ENCODE measurements at regions not wholly inside any gene's neighbourhood (a gene's known extent, or its start where the extent isn't known, plus 50 kb on each side); places are given as distances from the start of the nearest gene placed in this dataset.

DNA sequence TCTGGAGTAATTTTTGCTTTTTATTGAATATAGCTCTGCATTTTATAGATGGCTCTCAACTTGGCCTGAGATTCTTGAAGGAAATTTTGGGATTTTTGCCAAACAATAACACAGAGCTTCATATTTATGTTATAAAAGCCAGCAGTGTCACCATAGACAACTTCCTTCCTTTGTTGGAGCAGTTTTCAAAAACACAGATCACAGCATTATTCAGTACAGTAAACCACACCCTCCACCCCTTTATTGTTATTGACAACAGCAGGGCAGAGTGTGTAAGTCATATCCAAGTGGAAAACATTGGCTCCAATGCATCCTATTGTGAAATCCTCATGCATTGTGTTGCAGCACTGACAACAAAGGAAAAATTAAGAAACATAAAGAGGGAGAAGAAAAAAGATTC is 62.6 kb upstream of the PRSS23 start:
- Mint-ChIP-seq H3K36me3 (ENCODE audit: low read depth) (peaks cover 3% of the 10 kb centered on the region; the same call in 1 of the 3 replicates), H3K4me3 (no peak overlapping the region), H3K9me3 (peaks cover 5% of the 10 kb centered on the region; the same call in 2 of the 3 replicates), H3K27me3 (ENCODE audit: insufficient read depth, low read depth, poor library complexity) (no peaks in the 10 kb centered on the region), H3K4me1 (peaks cover 18% of the 10 kb centered on the region), H3K27ac (no peak overlapping the region)
- TF ChIP-seq NANOG (IDR thresholded peaks at IDR 0.05; ENCODE audit: borderline replicate concordance) (no peak), EZH2 (IDR thresholded peaks at IDR 0.05; ENCODE audit: low read depth, unreplicated experiment) (no peak), ZNF114 (CRISPR knock-in tag; IDR thresholded peaks at IDR 0.05) (no peak), STAT1 (IDR thresholded peaks at IDR 0.05; ENCODE audit: unreplicated experiment) (no peak), EZH2phosphoT487 (IDR thresholded peaks at IDR 0.05; ENCODE audit: unreplicated experiment) (no peak), ZNF331 (CRISPR knock-in tag; IDR thresholded peaks at IDR 0.05; ENCODE audit: low read depth) (no peak), CREB1 (CRISPR knock-in tag; IDR thresholded peaks at IDR 0.05; ENCODE audit: low read depth) (no peak), POLR2AphosphoS5 (IDR thresholded peaks at IDR 0.05; ENCODE audit: low read depth) (no peak), JUNB (IDR thresholded peaks at IDR 0.05; ENCODE audit: unreplicated experiment) (no peak)
- TF ChIP-seq, protein P1, sequence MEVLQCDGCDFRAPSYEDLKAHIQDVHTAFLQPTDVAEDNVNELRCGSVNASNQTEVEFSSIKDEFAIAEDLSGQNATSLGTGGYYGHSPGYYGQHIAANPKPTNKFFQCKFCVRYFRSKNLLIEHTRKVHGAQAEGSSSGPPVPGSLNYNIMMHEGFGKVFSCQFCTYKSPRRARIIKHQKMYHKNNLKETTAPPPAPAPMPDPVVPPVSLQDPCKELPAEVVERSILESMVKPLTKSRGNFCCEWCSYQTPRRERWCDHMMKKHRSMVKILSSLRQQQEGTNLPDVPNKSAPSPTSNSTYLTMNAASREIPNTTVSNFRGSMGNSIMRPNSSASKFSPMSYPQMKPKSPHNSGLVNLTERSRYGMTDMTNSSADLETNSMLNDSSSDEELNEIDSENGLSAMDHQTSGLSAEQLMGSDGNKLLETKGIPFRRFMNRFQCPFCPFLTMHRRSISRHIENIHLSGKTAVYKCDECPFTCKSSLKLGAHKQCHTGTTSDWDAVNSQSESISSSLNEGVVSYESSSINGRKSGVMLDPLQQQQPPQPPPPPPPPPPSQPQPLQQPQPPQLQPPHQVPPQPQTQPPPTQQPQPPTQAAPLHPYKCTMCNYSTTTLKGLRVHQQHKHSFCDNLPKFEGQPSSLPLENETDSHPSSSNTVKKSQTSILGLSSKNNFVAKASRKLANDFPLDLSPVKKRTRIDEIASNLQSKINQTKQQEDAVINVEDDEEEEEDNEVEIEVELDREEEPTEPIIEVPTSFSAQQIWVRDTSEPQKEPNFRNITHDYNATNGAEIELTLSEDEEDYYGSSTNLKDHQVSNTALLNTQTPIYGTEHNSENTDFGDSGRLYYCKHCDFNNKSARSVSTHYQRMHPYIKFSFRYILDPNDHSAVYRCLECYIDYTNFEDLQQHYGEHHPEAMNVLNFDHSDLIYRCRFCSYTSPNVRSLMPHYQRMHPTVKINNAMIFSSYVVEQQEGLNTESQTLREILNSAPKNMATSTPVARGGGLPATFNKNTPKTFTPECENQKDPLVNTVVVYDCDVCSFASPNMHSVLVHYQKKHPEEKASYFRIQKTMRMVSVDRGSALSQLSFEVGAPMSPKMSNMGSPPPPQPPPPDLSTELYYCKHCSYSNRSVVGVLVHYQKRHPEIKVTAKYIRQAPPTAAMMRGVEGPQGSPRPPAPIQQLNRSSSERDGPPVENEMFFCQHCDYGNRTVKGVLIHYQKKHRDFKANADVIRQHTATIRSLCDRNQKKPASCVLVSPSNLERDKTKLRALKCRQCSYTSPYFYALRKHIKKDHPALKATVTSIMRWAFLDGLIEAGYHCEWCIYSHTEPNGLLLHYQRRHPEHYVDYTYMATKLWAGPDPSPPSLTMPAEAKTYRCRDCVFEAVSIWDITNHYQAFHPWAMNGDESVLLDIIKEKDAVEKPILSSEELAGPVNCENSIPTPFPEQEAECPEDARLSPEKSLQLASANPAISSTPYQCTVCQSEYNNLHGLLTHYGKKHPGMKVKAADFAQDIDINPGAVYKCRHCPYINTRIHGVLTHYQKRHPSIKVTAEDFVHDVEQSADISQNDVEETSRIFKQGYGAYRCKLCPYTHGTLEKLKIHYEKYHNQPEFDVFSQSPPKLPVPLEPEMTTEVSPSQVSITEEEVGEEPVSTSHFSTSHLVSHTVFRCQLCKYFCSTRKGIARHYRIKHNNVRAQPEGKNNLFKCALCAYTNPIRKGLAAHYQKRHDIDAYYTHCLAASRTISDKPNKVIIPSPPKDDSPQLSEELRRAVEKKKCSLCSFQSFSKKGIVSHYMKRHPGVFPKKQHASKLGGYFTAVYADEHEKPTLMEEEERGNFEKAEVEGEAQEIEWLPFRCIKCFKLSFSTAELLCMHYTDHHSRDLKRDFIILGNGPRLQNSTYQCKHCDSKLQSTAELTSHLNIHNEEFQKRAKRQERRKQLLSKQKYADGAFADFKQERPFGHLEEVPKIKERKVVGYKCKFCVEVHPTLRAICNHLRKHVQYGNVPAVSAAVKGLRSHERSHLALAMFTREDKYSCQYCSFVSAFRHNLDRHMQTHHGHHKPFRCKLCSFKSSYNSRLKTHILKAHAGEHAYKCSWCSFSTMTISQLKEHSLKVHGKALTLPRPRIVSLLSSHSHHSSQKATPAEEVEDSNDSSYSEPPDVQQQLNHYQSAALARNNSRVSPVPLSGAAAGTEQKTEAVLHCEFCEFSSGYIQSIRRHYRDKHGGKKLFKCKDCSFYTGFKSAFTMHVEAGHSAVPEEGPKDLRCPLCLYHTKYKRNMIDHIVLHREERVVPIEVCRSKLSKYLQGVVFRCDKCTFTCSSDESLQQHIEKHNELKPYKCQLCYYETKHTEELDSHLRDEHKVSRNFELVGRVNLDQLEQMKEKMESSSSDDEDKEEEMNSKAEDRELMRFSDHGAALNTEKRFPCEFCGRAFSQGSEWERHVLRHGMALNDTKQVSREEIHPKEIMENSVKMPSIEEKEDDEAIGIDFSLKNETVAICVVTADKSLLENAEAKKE (CRISPR knock-in tag; IDR thresholded peaks at IDR 0.05): no peak
- TF ChIP-seq, protein P2, sequence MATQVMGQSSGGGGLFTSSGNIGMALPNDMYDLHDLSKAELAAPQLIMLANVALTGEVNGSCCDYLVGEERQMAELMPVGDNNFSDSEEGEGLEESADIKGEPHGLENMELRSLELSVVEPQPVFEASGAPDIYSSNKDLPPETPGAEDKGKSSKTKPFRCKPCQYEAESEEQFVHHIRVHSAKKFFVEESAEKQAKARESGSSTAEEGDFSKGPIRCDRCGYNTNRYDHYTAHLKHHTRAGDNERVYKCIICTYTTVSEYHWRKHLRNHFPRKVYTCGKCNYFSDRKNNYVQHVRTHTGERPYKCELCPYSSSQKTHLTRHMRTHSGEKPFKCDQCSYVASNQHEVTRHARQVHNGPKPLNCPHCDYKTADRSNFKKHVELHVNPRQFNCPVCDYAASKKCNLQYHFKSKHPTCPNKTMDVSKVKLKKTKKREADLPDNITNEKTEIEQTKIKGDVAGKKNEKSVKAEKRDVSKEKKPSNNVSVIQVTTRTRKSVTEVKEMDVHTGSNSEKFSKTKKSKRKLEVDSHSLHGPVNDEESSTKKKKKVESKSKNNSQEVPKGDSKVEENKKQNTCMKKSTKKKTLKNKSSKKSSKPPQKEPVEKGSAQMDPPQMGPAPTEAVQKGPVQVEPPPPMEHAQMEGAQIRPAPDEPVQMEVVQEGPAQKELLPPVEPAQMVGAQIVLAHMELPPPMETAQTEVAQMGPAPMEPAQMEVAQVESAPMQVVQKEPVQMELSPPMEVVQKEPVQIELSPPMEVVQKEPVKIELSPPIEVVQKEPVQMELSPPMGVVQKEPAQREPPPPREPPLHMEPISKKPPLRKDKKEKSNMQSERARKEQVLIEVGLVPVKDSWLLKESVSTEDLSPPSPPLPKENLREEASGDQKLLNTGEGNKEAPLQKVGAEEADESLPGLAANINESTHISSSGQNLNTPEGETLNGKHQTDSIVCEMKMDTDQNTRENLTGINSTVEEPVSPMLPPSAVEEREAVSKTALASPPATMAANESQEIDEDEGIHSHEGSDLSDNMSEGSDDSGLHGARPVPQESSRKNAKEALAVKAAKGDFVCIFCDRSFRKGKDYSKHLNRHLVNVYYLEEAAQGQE (IDR thresholded peaks at IDR 0.05; ENCODE audit: unreplicated experiment): no peak
- TF ChIP-seq, protein P3, sequence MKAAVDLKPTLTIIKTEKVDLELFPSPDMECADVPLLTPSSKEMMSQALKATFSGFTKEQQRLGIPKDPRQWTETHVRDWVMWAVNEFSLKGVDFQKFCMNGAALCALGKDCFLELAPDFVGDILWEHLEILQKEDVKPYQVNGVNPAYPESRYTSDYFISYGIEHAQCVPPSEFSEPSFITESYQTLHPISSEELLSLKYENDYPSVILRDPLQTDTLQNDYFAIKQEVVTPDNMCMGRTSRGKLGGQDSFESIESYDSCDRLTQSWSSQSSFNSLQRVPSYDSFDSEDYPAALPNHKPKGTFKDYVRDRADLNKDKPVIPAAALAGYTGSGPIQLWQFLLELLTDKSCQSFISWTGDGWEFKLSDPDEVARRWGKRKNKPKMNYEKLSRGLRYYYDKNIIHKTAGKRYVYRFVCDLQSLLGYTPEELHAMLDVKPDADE (IDR thresholded peaks at IDR 0.05): no peak
- TF ChIP-seq, protein P4, sequence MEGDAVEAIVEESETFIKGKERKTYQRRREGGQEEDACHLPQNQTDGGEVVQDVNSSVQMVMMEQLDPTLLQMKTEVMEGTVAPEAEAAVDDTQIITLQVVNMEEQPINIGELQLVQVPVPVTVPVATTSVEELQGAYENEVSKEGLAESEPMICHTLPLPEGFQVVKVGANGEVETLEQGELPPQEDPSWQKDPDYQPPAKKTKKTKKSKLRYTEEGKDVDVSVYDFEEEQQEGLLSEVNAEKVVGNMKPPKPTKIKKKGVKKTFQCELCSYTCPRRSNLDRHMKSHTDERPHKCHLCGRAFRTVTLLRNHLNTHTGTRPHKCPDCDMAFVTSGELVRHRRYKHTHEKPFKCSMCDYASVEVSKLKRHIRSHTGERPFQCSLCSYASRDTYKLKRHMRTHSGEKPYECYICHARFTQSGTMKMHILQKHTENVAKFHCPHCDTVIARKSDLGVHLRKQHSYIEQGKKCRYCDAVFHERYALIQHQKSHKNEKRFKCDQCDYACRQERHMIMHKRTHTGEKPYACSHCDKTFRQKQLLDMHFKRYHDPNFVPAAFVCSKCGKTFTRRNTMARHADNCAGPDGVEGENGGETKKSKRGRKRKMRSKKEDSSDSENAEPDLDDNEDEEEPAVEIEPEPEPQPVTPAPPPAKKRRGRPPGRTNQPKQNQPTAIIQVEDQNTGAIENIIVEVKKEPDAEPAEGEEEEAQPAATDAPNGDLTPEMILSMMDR (conservative IDR thresholded peaks at IDR 0.05; ENCODE audit: low read depth in 2 of 2): no peak
- H3K9me2 ChIP-seq (ENCODE audit: insufficient read depth): peaks cover 16% of the 10 kb centered on the region; the same call in 1 of the 2 replicates
- no peaks in the 10 kb centered on the region for H4K20me1 ChIP-seq (replicated peaks; ENCODE audit: insufficient read depth)
- no peak for ATAC-seq
- DNase-seq (ENCODE audit: low spot score): no peak
- H2AFZ ChIP-seq: no peak overlapping the region
- no peaks in the 10 kb centered on the region for H3K79me2 ChIP-seq (replicated peaks; ENCODE audit: insufficient read depth)
- no peak overlapping the region for H3K4me2 ChIP-seq
- no peak overlapping the region for H3K27ac ChIP-seq (ENCODE audit: low read depth)
- no peaks in the 10 kb centered on the region for H3K36me3 ChIP-seq (ENCODE audit: insufficient read depth)
- no peaks in the 10 kb centered on the region for H3F3A ChIP-seq (replicated peaks; ENCODE audit: low read depth)
- no peak overlapping the region for H3K4me3 ChIP-seq
- no peaks in the 10 kb centered on the region for H3K27me3 ChIP-seq (ENCODE audit: insufficient read depth)
- no peaks in the 10 kb centered on the region for H3K4me1 ChIP-seq (ENCODE audit: insufficient read depth)

All from GM23338 (cell line).